GM12892 (cell line): ENCODE measurements at regions not wholly inside any gene's neighbourhood (a gene's known extent, or its start where the extent isn't known, plus 50 kb on each side); places are given as distances from the start of the nearest gene placed in this dataset.

Experiments
- POLR2AphosphoS5 ChIP-seq: IDR thresholded peaks from 2 replicates; pipeline ENCODE4 v1.6.1; 2011; ENCODE audit warnings: low read depth, low read length, control low read depth
- TAF1 ChIP-seq: IDR thresholded peaks from 2 replicates; pipeline ENCODE4 v1.6.1; 2011; ENCODE audit warnings: low read depth, mild to moderate bottlenecking, control low read depth, low read length, borderline replicate concordance

DNA sequence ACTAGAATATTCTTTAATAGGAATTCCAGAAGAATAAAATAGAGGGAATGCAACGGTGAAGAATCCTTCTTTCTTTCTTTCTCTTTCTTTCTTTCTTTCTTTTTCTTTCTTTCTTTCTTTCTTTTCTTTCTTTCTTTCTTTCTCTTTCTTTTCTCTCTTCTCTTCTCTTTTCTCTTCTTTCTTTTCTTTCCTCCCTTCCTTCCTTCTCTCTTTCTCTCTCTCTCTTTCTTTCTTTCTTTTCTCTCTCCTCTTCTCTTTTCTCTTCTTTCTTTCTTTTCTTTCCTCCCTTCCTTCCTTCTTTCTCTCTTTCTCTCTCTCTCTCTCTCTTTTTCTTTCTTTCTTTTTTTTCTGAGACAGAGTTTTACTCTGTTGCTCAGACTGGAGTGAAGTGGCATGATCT lies 160.8 kb upstream of the PRICKLE1 start:
- TF ChIP-seq TAF1 (no peak), POLR2AphosphoS5 (no peak)
